ENCODE measurements at regions not wholly inside any gene's neighbourhood (a gene's known extent, or its start where the extent isn't known, plus 50 kb on each side); places are given as distances from the start of the nearest gene placed in this dataset.

DNA sequence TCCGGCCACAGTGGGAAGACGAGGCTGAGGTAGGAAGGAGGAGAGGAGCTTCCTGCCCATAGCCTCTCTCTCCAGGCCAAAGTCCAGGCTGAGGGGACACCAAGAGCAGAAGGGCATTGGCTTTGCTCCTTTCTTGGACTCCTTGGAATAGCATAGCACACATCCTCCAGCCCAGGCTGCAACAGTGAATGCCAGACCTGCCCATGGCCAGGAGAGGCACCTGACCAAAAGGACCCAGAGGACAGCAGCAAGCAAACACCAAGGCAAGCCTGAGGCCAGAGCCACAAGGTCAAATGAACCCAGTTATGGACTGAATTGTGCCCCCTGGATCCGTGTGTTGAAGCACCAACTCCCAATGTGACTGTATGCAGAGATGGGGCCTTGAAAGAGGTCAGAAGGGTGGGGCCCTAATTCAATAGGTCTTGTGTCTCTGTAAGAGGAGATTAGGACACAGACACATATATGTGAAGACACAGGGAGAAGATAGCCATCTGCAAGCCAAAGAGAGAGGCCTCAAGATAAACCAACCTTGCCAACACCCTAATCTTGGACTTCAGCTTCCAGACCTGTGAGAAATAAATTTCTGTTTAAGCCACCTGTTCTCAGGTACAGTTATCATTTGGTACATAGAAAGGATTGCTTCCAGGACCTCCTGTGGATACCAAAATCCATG is 126.5 kb upstream of the NXT1 start:
- no peak for DNase-seq (ENCODE audit: low spot score)
- TF ChIP-seq HNF4A (conservative IDR thresholded peaks at IDR 0.05) = no peak
- TF ChIP-seq RAD21 (IDR thresholded peaks at IDR 0.05) = no peak
- no peak for TF ChIP-seq EGR1 (IDR thresholded peaks at IDR 0.05; ENCODE audit: low read depth in 2 of 2)
- TF ChIP-seq, protein P1, sequence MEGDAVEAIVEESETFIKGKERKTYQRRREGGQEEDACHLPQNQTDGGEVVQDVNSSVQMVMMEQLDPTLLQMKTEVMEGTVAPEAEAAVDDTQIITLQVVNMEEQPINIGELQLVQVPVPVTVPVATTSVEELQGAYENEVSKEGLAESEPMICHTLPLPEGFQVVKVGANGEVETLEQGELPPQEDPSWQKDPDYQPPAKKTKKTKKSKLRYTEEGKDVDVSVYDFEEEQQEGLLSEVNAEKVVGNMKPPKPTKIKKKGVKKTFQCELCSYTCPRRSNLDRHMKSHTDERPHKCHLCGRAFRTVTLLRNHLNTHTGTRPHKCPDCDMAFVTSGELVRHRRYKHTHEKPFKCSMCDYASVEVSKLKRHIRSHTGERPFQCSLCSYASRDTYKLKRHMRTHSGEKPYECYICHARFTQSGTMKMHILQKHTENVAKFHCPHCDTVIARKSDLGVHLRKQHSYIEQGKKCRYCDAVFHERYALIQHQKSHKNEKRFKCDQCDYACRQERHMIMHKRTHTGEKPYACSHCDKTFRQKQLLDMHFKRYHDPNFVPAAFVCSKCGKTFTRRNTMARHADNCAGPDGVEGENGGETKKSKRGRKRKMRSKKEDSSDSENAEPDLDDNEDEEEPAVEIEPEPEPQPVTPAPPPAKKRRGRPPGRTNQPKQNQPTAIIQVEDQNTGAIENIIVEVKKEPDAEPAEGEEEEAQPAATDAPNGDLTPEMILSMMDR (IDR thresholded peaks at IDR 0.05; ENCODE audit: low read depth, low read length, missing input control) = no peak
- TF ChIP-seq TAF1 (conservative IDR thresholded peaks at IDR 0.05) = no peak
- no peak for TF ChIP-seq SP1 (IDR thresholded peaks at IDR 0.05)
- TF ChIP-seq, protein P2, sequence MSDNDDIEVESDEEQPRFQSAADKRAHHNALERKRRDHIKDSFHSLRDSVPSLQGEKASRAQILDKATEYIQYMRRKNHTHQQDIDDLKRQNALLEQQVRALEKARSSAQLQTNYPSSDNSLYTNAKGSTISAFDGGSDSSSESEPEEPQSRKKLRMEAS (IDR thresholded peaks at IDR 0.05) = no peak
- TF ChIP-seq JUND (IDR thresholded peaks at IDR 0.05) = no peak
- TF ChIP-seq, protein P3, sequence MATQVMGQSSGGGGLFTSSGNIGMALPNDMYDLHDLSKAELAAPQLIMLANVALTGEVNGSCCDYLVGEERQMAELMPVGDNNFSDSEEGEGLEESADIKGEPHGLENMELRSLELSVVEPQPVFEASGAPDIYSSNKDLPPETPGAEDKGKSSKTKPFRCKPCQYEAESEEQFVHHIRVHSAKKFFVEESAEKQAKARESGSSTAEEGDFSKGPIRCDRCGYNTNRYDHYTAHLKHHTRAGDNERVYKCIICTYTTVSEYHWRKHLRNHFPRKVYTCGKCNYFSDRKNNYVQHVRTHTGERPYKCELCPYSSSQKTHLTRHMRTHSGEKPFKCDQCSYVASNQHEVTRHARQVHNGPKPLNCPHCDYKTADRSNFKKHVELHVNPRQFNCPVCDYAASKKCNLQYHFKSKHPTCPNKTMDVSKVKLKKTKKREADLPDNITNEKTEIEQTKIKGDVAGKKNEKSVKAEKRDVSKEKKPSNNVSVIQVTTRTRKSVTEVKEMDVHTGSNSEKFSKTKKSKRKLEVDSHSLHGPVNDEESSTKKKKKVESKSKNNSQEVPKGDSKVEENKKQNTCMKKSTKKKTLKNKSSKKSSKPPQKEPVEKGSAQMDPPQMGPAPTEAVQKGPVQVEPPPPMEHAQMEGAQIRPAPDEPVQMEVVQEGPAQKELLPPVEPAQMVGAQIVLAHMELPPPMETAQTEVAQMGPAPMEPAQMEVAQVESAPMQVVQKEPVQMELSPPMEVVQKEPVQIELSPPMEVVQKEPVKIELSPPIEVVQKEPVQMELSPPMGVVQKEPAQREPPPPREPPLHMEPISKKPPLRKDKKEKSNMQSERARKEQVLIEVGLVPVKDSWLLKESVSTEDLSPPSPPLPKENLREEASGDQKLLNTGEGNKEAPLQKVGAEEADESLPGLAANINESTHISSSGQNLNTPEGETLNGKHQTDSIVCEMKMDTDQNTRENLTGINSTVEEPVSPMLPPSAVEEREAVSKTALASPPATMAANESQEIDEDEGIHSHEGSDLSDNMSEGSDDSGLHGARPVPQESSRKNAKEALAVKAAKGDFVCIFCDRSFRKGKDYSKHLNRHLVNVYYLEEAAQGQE (IDR thresholded peaks at IDR 0.05) = no peak
- no peak for TF ChIP-seq FOXA2 (IDR thresholded peaks at IDR 0.05)
- no peak for TF ChIP-seq FOXA1 (IDR thresholded peaks at IDR 0.05)
- TF ChIP-seq GABPA (IDR thresholded peaks at IDR 0.05 in 1 of 2, conservative IDR thresholded peaks at IDR 0.05 in 1 of 2) = no peak
- TF ChIP-seq, protein P4, sequence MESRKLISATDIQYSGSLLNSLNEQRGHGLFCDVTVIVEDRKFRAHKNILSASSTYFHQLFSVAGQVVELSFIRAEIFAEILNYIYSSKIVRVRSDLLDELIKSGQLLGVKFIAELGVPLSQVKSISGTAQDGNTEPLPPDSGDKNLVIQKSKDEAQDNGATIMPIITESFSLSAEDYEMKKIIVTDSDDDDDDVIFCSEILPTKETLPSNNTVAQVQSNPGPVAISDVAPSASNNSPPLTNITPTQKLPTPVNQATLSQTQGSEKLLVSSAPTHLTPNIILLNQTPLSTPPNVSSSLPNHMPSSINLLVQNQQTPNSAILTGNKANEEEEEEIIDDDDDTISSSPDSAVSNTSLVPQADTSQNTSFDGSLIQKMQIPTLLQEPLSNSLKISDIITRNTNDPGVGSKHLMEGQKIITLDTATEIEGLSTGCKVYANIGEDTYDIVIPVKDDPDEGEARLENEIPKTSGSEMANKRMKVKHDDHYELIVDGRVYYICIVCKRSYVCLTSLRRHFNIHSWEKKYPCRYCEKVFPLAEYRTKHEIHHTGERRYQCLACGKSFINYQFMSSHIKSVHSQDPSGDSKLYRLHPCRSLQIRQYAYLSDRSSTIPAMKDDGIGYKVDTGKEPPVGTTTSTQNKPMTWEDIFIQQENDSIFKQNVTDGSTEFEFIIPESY (IDR thresholded peaks at IDR 0.05) = no peak
- TF ChIP-seq HNF4G (IDR thresholded peaks at IDR 0.05) = no peak
- TF ChIP-seq YY1 (IDR thresholded peaks at IDR 0.05) = no peak
- TF ChIP-seq, protein P5, sequence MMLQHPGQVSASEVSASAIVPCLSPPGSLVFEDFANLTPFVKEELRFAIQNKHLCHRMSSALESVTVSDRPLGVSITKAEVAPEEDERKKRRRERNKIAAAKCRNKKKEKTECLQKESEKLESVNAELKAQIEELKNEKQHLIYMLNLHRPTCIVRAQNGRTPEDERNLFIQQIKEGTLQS (IDR thresholded peaks at IDR 0.05) = no peak
- no peak for TF ChIP-seq NR2F2 (IDR thresholded peaks at IDR 0.05)
- TF ChIP-seq RXRA (IDR thresholded peaks at IDR 0.05) = no peak
- Histone ChIP-seq H3K4me3 (ENCODE audit: low read depth in 1 of 3, low read length in 3 of 3) (no peak overlapping the region), H3K27ac (ENCODE audit: low read depth in 1 of 2, low read length in 2 of 2) (no peak overlapping the region), H3K36me3 (ENCODE audit: control insufficient read depth in 4 of 4, insufficient read depth in 3 of 4, low read depth in 1 of 4, low read length in 3 of 4) (no peaks in the 10 kb centered on the region), H3K4me1 (ENCODE audit: control insufficient read depth in 4 of 4, insufficient read depth in 4 of 4, low read length in 3 of 4) (no peaks in the 10 kb centered on the region), H3K9ac (ENCODE audit: low read depth in 1 of 2, low read length in 2 of 2) (no peak overlapping the region), H3K27me3 (ENCODE audit: control insufficient read depth in 4 of 4, insufficient read depth in 4 of 4, low read length in 3 of 4) (peaks cover 0 to 5% (median 0%) of the 10 kb centered on the region in 4 donors), H3K9me3 (ENCODE audit: control insufficient read depth in 4 of 4, low read length in 3 of 4) (peaks cover 0 to 12% (median 4%) of the 10 kb centered on the region in 4 donors)
- WGBS = 77% methylated on average over 3 of the region's 3 CpGs
